LNCAP (cell line): ENCODE measurements at regions not wholly inside any gene's neighbourhood (a gene's known extent, or its start where the extent isn't known, plus 50 kb on each side); places are given as distances from the start of the nearest gene placed in this dataset.

Experiments used
- TF ChIP-seq, protein P1 (sequence below): fragments of 450-650 bp; IDR thresholded peaks from 2 replicates; pipeline ENCODE4 v1.5.1; 2017; ENCODE audit warnings: mild to moderate bottlenecking

GRCh38 chr4:11042760-11043159 is 358.2 kb upstream of the CLNK start:
- TF ChIP-seq, protein P1, sequence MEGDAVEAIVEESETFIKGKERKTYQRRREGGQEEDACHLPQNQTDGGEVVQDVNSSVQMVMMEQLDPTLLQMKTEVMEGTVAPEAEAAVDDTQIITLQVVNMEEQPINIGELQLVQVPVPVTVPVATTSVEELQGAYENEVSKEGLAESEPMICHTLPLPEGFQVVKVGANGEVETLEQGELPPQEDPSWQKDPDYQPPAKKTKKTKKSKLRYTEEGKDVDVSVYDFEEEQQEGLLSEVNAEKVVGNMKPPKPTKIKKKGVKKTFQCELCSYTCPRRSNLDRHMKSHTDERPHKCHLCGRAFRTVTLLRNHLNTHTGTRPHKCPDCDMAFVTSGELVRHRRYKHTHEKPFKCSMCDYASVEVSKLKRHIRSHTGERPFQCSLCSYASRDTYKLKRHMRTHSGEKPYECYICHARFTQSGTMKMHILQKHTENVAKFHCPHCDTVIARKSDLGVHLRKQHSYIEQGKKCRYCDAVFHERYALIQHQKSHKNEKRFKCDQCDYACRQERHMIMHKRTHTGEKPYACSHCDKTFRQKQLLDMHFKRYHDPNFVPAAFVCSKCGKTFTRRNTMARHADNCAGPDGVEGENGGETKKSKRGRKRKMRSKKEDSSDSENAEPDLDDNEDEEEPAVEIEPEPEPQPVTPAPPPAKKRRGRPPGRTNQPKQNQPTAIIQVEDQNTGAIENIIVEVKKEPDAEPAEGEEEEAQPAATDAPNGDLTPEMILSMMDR = no peak

GRCh38 chr4:11039634-11040131 is 355.1 kb upstream of the CLNK start:
- TF ChIP-seq, protein P1 = no peak

DNA sequence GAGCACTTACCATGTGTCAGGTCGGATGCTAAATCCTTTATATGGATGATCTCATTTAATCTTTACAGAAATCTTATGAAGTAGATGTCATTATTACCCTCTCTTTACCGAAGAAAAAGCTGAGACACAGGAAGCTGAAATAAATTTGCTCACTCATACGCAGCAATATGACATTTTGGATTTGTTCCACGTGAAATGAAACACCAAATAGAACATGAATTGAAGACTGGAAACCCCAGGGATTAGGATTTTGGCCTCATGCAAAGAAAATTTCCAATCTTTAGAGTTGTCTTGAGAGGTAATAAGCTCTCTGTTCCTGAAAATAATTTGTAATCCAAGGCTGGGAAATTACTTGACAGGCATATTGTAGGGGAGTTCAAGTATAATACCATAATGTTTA is 354.4 kb upstream of the CLNK start:
- TF ChIP-seq, protein P1 = no peak

DNA sequence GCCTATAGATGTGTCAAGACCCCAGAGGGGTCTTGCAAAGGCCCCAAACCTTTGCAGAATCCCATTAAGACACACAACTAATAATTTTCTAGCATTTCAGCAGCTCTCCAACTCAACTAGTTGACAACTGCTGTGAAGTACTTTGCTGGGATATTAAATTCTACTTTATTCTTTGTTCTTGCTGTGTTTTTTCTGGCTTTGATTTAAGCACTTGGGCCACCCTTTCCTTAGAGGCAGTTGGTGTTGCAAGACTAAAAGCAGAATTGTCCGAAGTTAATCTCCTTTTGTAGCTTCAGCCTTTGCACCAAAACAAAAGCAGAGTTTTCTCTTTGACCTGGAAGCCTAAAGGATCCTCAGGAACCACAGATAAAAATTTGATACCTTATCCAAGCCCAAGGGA is 353.1 kb upstream of the CLNK start:
- TF ChIP-seq, protein P1 = no peak

GRCh38 chr4:11028334-11028733 is 343.8 kb upstream of the CLNK start:
- TF ChIP-seq, protein P1 = no peak

- TF ChIP-seq, protein P1 = no peak
Observed at GRCh38 chr4:11021333-11021732, 336.8 kb upstream of the CLNK start.

DNA sequence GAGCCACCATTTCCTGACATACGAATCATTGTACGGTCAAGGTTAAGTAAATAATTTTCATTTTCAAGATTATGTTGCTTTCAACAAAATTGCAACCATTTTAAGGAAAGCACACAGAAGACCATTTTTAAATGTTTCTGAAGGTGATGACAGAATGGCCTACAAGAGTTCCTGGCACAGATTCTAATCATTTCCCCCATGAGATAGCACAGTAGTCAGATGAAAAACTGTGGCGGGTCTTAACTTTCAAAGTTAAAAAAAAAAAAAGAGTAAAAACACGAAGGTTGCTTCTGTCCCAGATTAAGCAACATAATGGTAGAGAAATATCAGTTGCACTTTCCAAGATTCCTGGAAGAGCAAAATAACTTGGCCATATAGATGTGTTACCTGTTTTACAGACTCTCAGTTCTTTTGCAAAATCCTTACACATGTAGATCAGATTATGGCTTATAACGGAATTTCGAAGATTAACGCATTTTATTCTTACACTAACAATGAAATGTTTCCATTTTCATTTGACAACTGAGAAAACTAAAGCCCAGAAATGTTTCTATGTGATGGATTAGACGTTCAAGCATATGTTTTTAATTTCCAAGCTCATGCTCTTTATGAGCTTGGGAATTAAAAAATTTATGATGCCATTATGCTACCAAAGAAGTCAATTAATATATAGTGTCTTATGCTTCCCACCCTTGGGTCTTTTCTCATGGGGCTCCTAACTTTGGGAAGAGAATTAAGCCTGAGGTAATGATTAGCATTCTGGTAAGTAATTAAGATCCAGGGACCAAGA is 335.1 kb upstream of the CLNK start:
- TF ChIP-seq, protein P1 = no peak
